ENCODE measurements at regions not wholly inside any gene's neighbourhood (a gene's known extent, or its start where the extent isn't known, plus 50 kb on each side); places are given as distances from the start of the nearest gene placed in this dataset.
A peak's percentile ranks its signal among the peaks of the same experiment; 100 is the strongest.

DNA sequence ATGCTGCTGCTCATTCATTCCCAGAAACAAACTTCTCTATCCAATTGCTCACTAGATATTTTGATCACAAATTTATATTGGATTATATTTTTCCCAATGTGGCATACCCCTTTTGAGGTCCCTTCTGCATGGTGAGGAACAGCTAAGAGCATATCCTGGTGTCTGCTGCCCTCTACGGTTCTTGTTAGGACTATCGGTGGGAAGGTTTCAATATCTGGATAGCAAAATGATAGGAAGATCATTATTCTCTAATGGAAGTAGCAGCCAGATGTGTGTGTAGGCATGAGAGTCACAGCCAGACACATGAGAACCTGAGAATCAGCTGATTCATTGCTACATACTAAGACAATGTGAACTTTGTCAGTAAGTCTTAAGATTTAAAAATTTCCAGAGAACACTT lies 1422.4 kb upstream of the MIR17HG start:
- TF ChIP-seq, protein P1, sequence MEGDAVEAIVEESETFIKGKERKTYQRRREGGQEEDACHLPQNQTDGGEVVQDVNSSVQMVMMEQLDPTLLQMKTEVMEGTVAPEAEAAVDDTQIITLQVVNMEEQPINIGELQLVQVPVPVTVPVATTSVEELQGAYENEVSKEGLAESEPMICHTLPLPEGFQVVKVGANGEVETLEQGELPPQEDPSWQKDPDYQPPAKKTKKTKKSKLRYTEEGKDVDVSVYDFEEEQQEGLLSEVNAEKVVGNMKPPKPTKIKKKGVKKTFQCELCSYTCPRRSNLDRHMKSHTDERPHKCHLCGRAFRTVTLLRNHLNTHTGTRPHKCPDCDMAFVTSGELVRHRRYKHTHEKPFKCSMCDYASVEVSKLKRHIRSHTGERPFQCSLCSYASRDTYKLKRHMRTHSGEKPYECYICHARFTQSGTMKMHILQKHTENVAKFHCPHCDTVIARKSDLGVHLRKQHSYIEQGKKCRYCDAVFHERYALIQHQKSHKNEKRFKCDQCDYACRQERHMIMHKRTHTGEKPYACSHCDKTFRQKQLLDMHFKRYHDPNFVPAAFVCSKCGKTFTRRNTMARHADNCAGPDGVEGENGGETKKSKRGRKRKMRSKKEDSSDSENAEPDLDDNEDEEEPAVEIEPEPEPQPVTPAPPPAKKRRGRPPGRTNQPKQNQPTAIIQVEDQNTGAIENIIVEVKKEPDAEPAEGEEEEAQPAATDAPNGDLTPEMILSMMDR (IDR thresholded peaks at IDR 0.05): peak in 2 of 5 experiments; percentile 9 to 18
- TF ChIP-seq POLR2A (IDR thresholded peaks at IDR 0.05): no peak
- no peak for TF ChIP-seq EP300 (IDR thresholded peaks at IDR 0.05; ENCODE audit: low read depth)
